Activated CD4-positive, alpha-beta T cell treated with anti-CD3 and anti-CD28 coated beads for 48 hours (primary cell): ENCODE measurements at regions not wholly inside any gene's neighbourhood (a gene's known extent, or its start where the extent isn't known, plus 50 kb on each side); places are given as distances from the start of the nearest gene placed in this dataset.

Experiments used
- DNase-seq: peaks from one replicate; pipeline ENCODE4 v3.0.0-alpha.2; 2020

GRCh38 chr6:26216359-26216885 lies 129.2 kb downstream of the HFE start:
- peak; percentile 85 for DNase-seq

- DNase-seq, result peak; percentile 88
Observed at GRCh38 chr6:26216886-26217713, 129.9 kb downstream of the HFE start.

GRCh38 chr6:26217714-26218075 lies 130.5 kb downstream of the HFE start:
- DNase-seq, result peak; percentile 41

- DNase-seq, result no peak
Observed at GRCh38 chr6:26218824-26219223, 131.6 kb downstream of the HFE start.

- DNase-seq, result no peak
Observed at GRCh38 chr6:26220145-26220970, 133.1 kb downstream of the HFE start.

- DNase-seq, result no peak
Observed at GRCh38 chr6:26221186-26221585, 134.0 kb downstream of the HFE start.

- no peak for DNase-seq
Observed at GRCh38 chr6:26222571-26222970, 135.3 kb downstream of the HFE start.

GRCh38 chr6:26223228-26223627 lies 136.0 kb downstream of the HFE start:
- no peak for DNase-seq

DNA sequence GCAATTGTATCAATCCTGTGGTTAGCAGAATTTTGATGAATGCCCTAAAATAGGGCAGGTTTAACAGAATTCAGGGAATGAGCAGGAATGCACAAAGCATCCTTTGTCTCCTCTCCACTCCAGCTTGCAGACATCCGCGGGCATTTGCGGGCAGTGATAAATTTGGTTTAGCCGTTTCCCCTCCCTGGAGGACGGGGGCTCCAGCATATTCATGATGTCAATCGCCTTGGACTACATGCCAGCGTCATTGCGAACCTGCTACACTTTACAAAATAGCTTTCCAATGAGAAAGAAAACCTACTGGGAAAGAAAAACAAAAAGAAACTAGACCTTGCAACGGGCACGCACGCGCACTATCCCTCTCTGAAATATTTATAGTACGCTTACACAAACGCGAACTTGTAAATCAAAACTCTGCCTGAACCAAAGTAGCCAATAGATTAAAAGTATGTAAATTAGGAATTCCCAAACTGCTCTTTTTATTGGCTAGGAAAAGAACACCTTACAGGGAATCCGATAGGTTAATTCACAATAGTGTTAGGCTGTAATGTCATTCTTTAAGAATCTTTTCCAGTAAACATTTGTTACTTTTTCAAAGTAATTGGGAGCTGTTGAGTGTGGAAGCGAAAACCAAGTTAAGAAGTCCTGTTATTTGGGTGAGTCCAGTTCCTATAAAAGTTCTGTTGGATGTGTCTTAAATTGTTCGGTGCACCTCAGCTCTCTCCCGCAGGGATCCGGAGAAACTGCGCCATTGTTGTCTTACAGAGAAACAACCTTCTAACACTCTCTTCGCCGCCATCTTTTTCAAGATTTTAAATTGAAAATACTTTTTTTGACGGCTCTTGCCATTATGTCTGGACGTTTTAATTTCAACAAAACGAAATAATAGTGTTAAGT lies 136.7 kb downstream of the HFE start:
- peak; percentile 67 for DNase-seq

- no peak for DNase-seq
Observed at GRCh38 chr6:26224547-26224912, 137.3 kb downstream of the HFE start.

GRCh38 chr6:26224940-26225847 lies 138.0 kb downstream of the HFE start:
- DNase-seq, result no peak

GRCh38 chr6:26225848-26226578 lies 138.8 kb downstream of the HFE start:
- no peak for DNase-seq

GRCh38 chr6:26226579-26226967 lies 138.4 kb upstream of the BTN3A2 start:
- DNase-seq, result no peak

DNA sequence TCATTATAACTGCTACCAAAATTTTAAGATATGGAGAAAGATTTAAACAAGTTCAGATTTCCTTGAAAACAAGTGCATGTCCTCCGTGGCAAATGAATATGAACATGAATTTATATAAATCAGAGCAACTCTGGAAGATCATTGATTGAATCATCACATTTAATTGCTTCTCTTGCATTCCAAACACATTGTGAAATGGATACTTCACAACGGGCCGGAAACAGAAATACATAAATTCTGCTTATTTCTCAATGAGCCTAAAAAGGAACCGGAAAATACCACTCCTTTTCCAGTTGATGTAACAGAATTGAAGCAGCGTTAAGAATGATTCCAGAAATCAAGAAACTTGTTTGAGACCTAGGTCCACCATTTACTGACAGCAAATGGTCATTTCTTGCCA lies 134.6 kb upstream of the BTN3A2 start:
- DNase-seq, result no peak

DNA sequence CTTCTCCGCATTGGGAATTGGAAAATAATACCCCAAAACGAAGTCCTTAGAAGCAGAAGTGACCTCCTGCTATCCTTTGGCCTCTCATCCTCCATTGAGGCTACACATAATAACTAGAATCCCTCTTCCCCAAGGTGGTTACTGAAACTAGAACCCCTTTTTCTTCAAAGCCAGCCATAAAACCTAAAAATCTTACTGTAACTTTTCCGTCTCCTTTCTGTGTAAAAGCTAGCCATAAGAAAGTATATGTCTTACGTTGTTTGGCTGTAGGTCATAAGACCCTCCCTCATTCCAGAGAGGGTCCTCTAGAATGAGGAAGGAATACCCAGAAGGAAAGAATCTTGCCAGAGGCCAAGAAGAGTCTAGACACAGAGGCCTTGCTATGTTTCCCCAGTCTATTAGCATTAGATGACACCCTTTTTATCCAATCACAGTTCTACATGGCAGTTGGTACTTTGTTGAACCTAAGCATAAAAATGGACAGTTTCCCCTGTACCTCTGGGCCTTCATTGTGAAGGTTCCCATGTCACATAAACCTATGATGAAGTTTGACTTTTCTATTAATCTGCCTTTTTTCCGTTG lies 133.9 kb upstream of the BTN3A2 start:
- no peak for DNase-seq

GRCh38 chr6:26232306-26232939 lies 132.6 kb upstream of the BTN3A2 start:
- DNase-seq, result no peak

- DNase-seq, result peak; percentile 71
Observed at GRCh38 chr6:26232940-26233648, 131.9 kb upstream of the BTN3A2 start.

DNA sequence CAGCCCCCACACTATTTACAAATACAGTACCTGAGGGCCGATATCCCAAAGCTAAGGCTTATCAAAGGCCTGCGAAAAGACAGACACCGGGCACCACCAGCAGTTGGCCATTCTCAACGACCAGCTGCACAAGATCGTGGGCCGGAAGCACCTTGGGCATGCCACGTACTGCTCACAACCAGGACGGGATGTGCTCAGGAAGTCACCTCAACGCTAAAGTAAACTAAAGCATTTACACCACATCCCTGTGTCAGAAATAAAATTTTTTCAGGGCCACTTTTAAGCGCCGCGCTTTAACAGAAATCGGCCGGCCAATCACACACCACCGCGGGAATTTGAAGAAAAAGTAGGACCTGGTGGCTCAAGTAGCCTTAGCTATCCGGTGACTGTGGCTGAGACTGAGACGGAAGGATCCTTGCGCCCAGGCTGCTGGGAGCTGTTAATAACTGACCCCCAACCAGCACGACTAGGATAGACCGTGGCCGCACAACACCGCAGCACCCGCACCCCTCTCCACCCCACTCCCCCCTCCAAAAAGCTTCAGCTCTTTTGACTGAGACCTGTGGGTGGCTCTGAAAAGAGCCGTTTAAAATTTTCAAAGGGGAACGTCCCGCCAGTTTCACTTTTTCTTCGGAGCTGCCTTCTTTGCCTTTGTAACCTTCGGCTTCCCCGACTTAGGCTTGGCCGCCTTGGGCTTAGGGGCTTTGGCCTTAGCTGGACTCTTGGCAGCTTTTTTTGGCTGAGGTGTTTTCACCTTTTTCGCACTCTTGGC lies 131.2 kb upstream of the BTN3A2 start:
- DNase-seq, result peak; percentile 87
